HG03520 (cell line): ENCODE measurements at regions not wholly inside any gene's neighbourhood (a gene's known extent, or its start where the extent isn't known, plus 50 kb on each side); places are given as distances from the start of the nearest gene placed in this dataset.

Experiments
- ATAC-seq: cut with Tn5 transposase; IDR thresholded peaks from one replicate; pipeline ENCODE4 v1.9.1; 2021; ENCODE audit warnings: mild to moderate bottlenecking, moderate library complexity; ENCODE audit not compliant: unreplicated experiment

- no peak for ATAC-seq
These were observed 208.3 kb upstream of the SALL1 start for GRCh38 chr16:51359141-51359955.

GRCh38 chr16:51357839-51358238 is 206.8 kb upstream of the SALL1 start:
- no peak for ATAC-seq

GRCh38 chr16:51355875-51356274 is 204.8 kb upstream of the SALL1 start:
- no peak for ATAC-seq

- ATAC-seq: no peak
These were observed 204.1 kb upstream of the SALL1 start for GRCh38 chr16:51355195-51355594.

GRCh38 chr16:51353055-51353454 is 202.0 kb upstream of the SALL1 start:
- ATAC-seq: no peak

- ATAC-seq: no peak
These were observed 198.6 kb upstream of the SALL1 start for GRCh38 chr16:51349626-51350025.

- ATAC-seq: no peak
These were observed 192.3 kb upstream of the SALL1 start for GRCh38 chr16:51343411-51343810.

GRCh38 chr16:51341204-51341603 is 190.1 kb upstream of the SALL1 start:
- ATAC-seq: no peak

GRCh38 chr16:51337662-51338061 is 186.6 kb upstream of the SALL1 start:
- ATAC-seq: no peak

- ATAC-seq: no peak
These were observed 177.7 kb upstream of the SALL1 start for GRCh38 chr16:51328733-51329132.

- no peak for ATAC-seq
These were observed 175.9 kb upstream of the SALL1 start for GRCh38 chr16:51327001-51327400.

GRCh38 chr16:51326131-51326856 is 175.2 kb upstream of the SALL1 start:
- ATAC-seq: no peak

GRCh38 chr16:51321251-51321650 is 170.2 kb upstream of the SALL1 start:
- no peak for ATAC-seq

GRCh38 chr16:51317575-51317974 is 166.5 kb upstream of the SALL1 start:
- ATAC-seq: no peak

- ATAC-seq: no peak
These were observed 162.1 kb upstream of the SALL1 start for GRCh38 chr16:51313198-51313597.

- ATAC-seq: no peak
These were observed 161.5 kb upstream of the SALL1 start for GRCh38 chr16:51312363-51313150.

GRCh38 chr16:51310159-51310558 is 159.1 kb upstream of the SALL1 start:
- no peak for ATAC-seq

GRCh38 chr16:51306886-51307595 is 156.0 kb upstream of the SALL1 start:
- ATAC-seq: no peak

GRCh38 chr16:51306116-51306515 is 155.0 kb upstream of the SALL1 start:
- ATAC-seq: no peak

GRCh38 chr16:51305337-51305736 is 154.3 kb upstream of the SALL1 start:
- ATAC-seq: no peak

- no peak for ATAC-seq
These were observed 151.0 kb upstream of the SALL1 start for GRCh38 chr16:51302042-51302441.
